Skin epidermis (tissue), 12 donors: ENCODE measurements at regions not wholly inside any gene's neighbourhood (a gene's known extent, or its start where the extent isn't known, plus 50 kb on each side); places are given as distances from the start of the nearest gene placed in this dataset.

ENCODE experiments used
- H3K27ac ChIP-seq, 21 experiments: fragments of 200-600 bp; sonication (generic) in 11 of 21; one replicate each; pipeline ENCODE4 v1.5.0; 2020; ENCODE audit warnings: mild to moderate bottlenecking in 3 of 21, inconsistent platforms in 2 of 21, moderate library complexity in 2 of 21
- H3K4me3 ChIP-seq, 7 experiments: fragments of 200-600 bp; sonication (generic) in 2 of 7; one replicate each; pipeline ENCODE4 v1.5.0; 2020; ENCODE audit warnings: inconsistent platforms in 2 of 7, mild to moderate bottlenecking in 2 of 7, moderate library complexity in 1 of 7

GRCh38 chr5:116671211-116671736 is 96.7 kb upstream of the SEMA6A start:
- Histone ChIP-seq H3K4me3 (no peak overlapping the region), H3K27ac (peak overlapping the region in 1 of 21 experiments; percentile 8)

- Histone ChIP-seq H3K4me3 (no peak overlapping the region), H3K27ac (no peak overlapping the region)
Measured at GRCh38 chr5:116669261-116670031, 94.8 kb upstream of the SEMA6A start.

- Histone ChIP-seq H3K27ac (no peak overlapping the region), H3K4me3 (no peak overlapping the region)
Measured at GRCh38 chr5:116668390-116668789, 93.8 kb upstream of the SEMA6A start.

- H3K4me3 ChIP-seq, result no peak overlapping the region
- no peak overlapping the region for H3K27ac ChIP-seq
Measured at GRCh38 chr5:116666901-116667300, 92.3 kb upstream of the SEMA6A start.

GRCh38 chr5:116664988-116665387 is 90.4 kb upstream of the SEMA6A start:
- peak overlapping the region in 1 of 21 experiments; percentile 24 for H3K27ac ChIP-seq
- no peak overlapping the region for H3K4me3 ChIP-seq

GRCh38 chr5:116663081-116663480 is 88.5 kb upstream of the SEMA6A start:
- H3K27ac ChIP-seq, result no peak overlapping the region
- H3K4me3 ChIP-seq, result no peak overlapping the region

- H3K4me3 ChIP-seq, result no peak overlapping the region
- H3K27ac ChIP-seq, result no peak overlapping the region
Measured at GRCh38 chr5:116661419-116661818, 86.8 kb upstream of the SEMA6A start.

- Histone ChIP-seq H3K4me3 (no peak overlapping the region), H3K27ac (no peak overlapping the region)
Measured at GRCh38 chr5:116660929-116661328, 86.3 kb upstream of the SEMA6A start.

- H3K27ac ChIP-seq, result no peak overlapping the region
- no peak overlapping the region for H3K4me3 ChIP-seq
Measured at GRCh38 chr5:116658830-116659229, 84.2 kb upstream of the SEMA6A start.

- H3K27ac ChIP-seq, result no peak overlapping the region
- H3K4me3 ChIP-seq, result no peak overlapping the region
Measured at GRCh38 chr5:116658141-116658540, 83.5 kb upstream of the SEMA6A start.

GRCh38 chr5:116655431-116655830 is 80.8 kb upstream of the SEMA6A start:
- no peak overlapping the region for H3K27ac ChIP-seq
- no peak overlapping the region for H3K4me3 ChIP-seq

GRCh38 chr5:116654925-116655324 is 80.3 kb upstream of the SEMA6A start:
- H3K27ac ChIP-seq, result no peak overlapping the region

GRCh38 chr5:116652903-116653302 is 78.3 kb upstream of the SEMA6A start:
- Histone ChIP-seq H3K27ac (peak overlapping the region in 13 of 21 experiments; percentile 6 to 69 (median 43)), H3K4me3 (no peak overlapping the region)

More at GRCh38 chr5:116654925-116655324, 80.3 kb upstream of the SEMA6A start:
- H3K4me3 ChIP-seq, result no peak overlapping the region

- H3K4me3 ChIP-seq, result no peak overlapping the region
- peak overlapping the region in 12 of 21 experiments; percentile 6 to 69 (median 45) for H3K27ac ChIP-seq
Measured at GRCh38 chr5:116652196-116652729, 77.6 kb upstream of the SEMA6A start.

- no peak overlapping the region for H3K4me3 ChIP-seq
- peak overlapping the region in 3 of 21 experiments; percentile 14 to 49 (median 47) for H3K27ac ChIP-seq
Measured at GRCh38 chr5:116651653-116652052, 77.0 kb upstream of the SEMA6A start.

GRCh38 chr5:116650964-116651363 is 76.3 kb upstream of the SEMA6A start:
- no peak overlapping the region for H3K4me3 ChIP-seq
- no peak overlapping the region for H3K27ac ChIP-seq

- no peak overlapping the region for H3K27ac ChIP-seq
- no peak overlapping the region for H3K4me3 ChIP-seq
Measured at GRCh38 chr5:116650544-116650943, 75.9 kb upstream of the SEMA6A start.

GRCh38 chr5:116646611-116647289 is 72.1 kb upstream of the SEMA6A start:
- H3K4me3 ChIP-seq, result no peak overlapping the region
- H3K27ac ChIP-seq, result peak overlapping the region in 1 of 21 experiments; percentile 23

GRCh38 chr5:116645627-116646026 is 71.0 kb upstream of the SEMA6A start:
- no peak overlapping the region for H3K4me3 ChIP-seq
- H3K27ac ChIP-seq, result no peak overlapping the region

- Histone ChIP-seq H3K4me3 (no peak overlapping the region), H3K27ac (no peak overlapping the region)
Measured at GRCh38 chr5:116640236-116640635, 65.6 kb upstream of the SEMA6A start.
